Retina (tissue), 1 donor: ENCODE measurements at regions not wholly inside any gene's neighbourhood (a gene's known extent, or its start where the extent isn't known, plus 50 kb on each side); places are given as distances from the start of the nearest gene placed in this dataset.

Experiments used
- DNase-seq: peaks from one replicate; pipeline ENCODE4 v3.0.0-alpha.2; 2016

GRCh38 chr4:110967936-110968335, 345.1 kb upstream of the PITX2 start:
- no peak for DNase-seq

- DNase-seq, result no peak
Measured at GRCh38 chr4:110970642-110971041, 347.8 kb upstream of the PITX2 start.

- DNase-seq, result no peak
Measured at GRCh38 chr4:110975338-110975737, 352.5 kb upstream of the PITX2 start.

- DNase-seq, result no peak
Measured at GRCh38 chr4:110977554-110977953, 354.7 kb upstream of the PITX2 start.

- DNase-seq, result no peak
Measured at GRCh38 chr4:110978761-110979160, 355.9 kb upstream of the PITX2 start.

- DNase-seq, result no peak
Measured at GRCh38 chr4:110982486-110982885, 359.6 kb upstream of the PITX2 start.

GRCh38 chr4:110988722-110989121, 365.8 kb upstream of the PITX2 start:
- DNase-seq, result peak; percentile 12

- no peak for DNase-seq
Measured at GRCh38 chr4:110989125-110989524, 366.2 kb upstream of the PITX2 start.

GRCh38 chr4:110994781-110995180, 371.9 kb upstream of the PITX2 start:
- no peak for DNase-seq

GRCh38 chr4:110998320-110998719, 375.4 kb upstream of the PITX2 start:
- DNase-seq, result no peak

GRCh38 chr4:111011458-111011857, 388.6 kb upstream of the PITX2 start:
- no peak for DNase-seq

- no peak for DNase-seq
Measured at GRCh38 chr4:111013846-111014245, 391.0 kb upstream of the PITX2 start.

GRCh38 chr4:111014537-111014936, 391.7 kb upstream of the PITX2 start:
- no peak for DNase-seq

- DNase-seq, result no peak
Measured at GRCh38 chr4:111016416-111016815, 393.5 kb upstream of the PITX2 start.

- DNase-seq, result no peak
Measured at GRCh38 chr4:111018216-111018615, 395.3 kb upstream of the PITX2 start.

- no peak for DNase-seq
Measured at GRCh38 chr4:111020476-111020875, 397.6 kb upstream of the PITX2 start.

GRCh38 chr4:111020961-111021360, 398.1 kb upstream of the PITX2 start:
- DNase-seq, result no peak

GRCh38 chr4:111022758-111023157, 399.9 kb upstream of the PITX2 start:
- DNase-seq, result no peak

- no peak for DNase-seq
Measured at GRCh38 chr4:111027526-111027925, 404.6 kb upstream of the PITX2 start.

- no peak for DNase-seq
Measured at GRCh38 chr4:111028795-111029194, 405.9 kb upstream of the PITX2 start.

GRCh38 chr4:111031001-111031579, 408.2 kb upstream of the PITX2 start:
- DNase-seq, result no peak

- no peak for DNase-seq
Measured at GRCh38 chr4:111031596-111031995, 408.7 kb upstream of the PITX2 start.

GRCh38 chr4:111037591-111038360, 414.9 kb upstream of the PITX2 start:
- peak; percentile 28 for DNase-seq

- no peak for DNase-seq
Measured at GRCh38 chr4:111040904-111041303, 418.0 kb upstream of the PITX2 start.

- DNase-seq, result no peak
Measured at GRCh38 chr4:111043286-111043685, 420.4 kb upstream of the PITX2 start.
